GM12874 (cell line): ENCODE measurements at regions not wholly inside any gene's neighbourhood (a gene's known extent, or its start where the extent isn't known, plus 50 kb on each side); places are given as distances from the start of the nearest gene placed in this dataset.

Experiments used
- TF ChIP-seq, protein P1 (sequence below): IDR thresholded peaks from 2 replicates; pipeline ENCODE4 v1.5.1; 2011; ENCODE audit warnings: low read depth, mild to moderate bottlenecking, control low read depth, low read length, moderate library complexity; ENCODE audit not compliant: insufficient read depth

- TF ChIP-seq, protein P1, sequence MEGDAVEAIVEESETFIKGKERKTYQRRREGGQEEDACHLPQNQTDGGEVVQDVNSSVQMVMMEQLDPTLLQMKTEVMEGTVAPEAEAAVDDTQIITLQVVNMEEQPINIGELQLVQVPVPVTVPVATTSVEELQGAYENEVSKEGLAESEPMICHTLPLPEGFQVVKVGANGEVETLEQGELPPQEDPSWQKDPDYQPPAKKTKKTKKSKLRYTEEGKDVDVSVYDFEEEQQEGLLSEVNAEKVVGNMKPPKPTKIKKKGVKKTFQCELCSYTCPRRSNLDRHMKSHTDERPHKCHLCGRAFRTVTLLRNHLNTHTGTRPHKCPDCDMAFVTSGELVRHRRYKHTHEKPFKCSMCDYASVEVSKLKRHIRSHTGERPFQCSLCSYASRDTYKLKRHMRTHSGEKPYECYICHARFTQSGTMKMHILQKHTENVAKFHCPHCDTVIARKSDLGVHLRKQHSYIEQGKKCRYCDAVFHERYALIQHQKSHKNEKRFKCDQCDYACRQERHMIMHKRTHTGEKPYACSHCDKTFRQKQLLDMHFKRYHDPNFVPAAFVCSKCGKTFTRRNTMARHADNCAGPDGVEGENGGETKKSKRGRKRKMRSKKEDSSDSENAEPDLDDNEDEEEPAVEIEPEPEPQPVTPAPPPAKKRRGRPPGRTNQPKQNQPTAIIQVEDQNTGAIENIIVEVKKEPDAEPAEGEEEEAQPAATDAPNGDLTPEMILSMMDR: no peak
Measured at GRCh38 chr4:66123190-66123589, 452.9 kb upstream of the EPHA5 start.

DNA sequence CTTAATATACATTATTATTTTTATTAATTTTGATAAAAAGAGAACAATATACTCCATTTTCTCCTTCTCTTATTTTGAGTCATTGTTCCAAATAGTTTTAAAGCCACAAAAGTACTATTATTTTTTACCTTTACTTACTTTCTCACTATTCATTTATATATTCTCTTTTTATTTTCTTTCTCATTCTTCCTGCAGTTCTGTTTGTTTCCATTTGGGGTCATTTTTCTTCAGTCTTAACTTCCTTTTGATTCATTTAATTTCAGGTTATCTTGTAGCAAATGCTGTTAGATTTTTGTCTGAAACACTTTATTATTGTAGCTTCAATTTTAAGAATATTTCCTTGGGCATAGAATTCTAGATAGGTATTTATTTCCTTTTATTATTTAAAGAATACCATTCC, 438.6 kb upstream of the EPHA5 start:
- TF ChIP-seq, protein P1: no peak

DNA sequence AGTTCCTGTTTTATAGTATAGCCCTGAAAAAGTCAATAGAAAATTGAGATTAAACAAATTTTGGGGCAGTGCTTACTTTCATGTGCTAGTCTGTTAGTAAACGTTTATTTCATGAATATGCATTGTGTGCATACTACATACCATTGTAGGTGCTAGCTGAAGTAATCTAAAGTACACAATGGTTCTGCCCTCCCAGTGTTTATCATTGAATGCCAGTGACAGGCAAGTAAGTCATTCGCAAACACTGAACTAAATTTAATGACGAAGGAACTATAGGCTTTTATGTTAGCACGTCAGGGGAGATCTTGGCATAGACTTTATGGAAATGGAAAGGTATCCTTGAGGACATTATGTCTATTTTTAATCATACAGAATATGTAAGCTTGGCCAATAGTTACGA, 426.9 kb upstream of the EPHA5 start:
- TF ChIP-seq, protein P1: no peak

- TF ChIP-seq, protein P1: no peak
Measured at GRCh38 chr4:66095065-66095464, 424.8 kb upstream of the EPHA5 start.

GRCh38 chr4:66094070-66094469, 423.8 kb upstream of the EPHA5 start:
- TF ChIP-seq, protein P1: no peak

DNA sequence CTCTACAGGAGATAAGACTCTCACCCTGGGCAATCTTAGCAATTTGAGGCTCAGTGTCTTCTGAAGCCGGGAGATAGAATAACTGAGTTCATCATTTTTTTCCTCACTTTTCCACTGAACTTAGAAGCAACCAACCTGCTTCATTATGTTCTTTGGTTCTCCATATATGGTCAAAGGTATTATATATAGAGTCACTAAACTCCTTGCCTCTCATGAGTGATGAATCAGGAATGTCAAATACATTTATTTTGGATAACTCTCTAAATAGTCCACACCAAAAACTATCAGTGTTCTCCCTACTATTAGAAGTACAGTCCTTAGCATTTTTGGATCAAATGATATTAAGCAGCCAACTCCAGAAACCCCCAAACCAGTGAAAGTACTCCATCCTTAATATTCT, 421.5 kb upstream of the EPHA5 start:
- TF ChIP-seq, protein P1: no peak

DNA sequence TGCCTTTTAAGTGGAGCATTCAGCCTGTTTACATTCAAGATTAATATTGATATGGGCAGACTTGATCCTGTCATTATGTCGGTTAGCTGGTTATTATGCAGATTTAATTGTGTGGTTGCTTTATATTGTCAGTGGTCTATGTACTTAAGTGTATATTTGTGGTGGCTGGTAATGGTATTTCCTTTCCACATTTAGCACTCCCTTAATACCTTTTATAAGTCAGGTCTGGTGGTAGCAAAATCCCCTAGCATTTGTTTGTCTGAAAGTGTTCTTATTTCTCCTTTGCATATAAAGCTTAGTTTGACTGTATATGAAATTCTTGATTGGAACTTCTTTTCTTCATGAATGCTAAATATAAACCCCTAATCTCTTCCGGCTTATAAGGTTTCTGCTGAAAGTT, 403.7 kb upstream of the EPHA5 start:
- TF ChIP-seq, protein P1: no peak

- TF ChIP-seq, protein P1: no peak
Measured at GRCh38 chr4:66071911-66072310, 401.6 kb upstream of the EPHA5 start.
